ENCODE measurements at regions not wholly inside any gene's neighbourhood (a gene's known extent, or its start where the extent isn't known, plus 50 kb on each side); places are given as distances from the start of the nearest gene placed in this dataset.

DNA sequence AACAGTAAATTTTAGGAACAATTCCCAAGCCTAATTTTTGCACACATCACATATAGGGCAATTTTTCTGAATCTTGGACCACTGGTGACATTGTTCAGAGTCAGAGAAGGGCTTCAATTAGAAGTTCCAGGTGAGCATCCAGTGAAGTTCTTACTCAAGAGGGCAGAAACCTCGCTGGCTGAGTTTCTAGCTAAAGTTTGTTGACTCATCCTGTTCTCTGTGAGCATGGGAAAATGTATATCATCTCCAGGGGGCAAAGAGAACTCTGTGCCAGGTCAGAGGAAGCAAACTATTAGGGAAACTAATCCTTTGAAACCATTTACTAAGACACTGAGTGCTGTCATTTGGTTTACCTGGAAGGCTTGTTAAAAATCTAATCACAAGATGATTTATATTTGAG is 695.6 kb upstream of the IGFBP3 start:
- WGBS, 4 donors = 82 to 100% (median 90%) methylated on average over 1 of the region's 1 CpG
- Histone ChIP-seq H3K4me1 (replicated peaks in 1 of 2) (no peaks in the 10 kb centered on the region), H3K4me3 (no peak overlapping the region), H3K27ac (no peak overlapping the region), H3K36me3 (replicated peaks in 1 of 2) (no peaks in the 10 kb centered on the region), H3K27me3 (no peaks in the 10 kb centered on the region), H3K9me3 (replicated peaks in 1 of 3) (no peaks in the 10 kb centered on the region)
- TF ChIP-seq, protein P1, sequence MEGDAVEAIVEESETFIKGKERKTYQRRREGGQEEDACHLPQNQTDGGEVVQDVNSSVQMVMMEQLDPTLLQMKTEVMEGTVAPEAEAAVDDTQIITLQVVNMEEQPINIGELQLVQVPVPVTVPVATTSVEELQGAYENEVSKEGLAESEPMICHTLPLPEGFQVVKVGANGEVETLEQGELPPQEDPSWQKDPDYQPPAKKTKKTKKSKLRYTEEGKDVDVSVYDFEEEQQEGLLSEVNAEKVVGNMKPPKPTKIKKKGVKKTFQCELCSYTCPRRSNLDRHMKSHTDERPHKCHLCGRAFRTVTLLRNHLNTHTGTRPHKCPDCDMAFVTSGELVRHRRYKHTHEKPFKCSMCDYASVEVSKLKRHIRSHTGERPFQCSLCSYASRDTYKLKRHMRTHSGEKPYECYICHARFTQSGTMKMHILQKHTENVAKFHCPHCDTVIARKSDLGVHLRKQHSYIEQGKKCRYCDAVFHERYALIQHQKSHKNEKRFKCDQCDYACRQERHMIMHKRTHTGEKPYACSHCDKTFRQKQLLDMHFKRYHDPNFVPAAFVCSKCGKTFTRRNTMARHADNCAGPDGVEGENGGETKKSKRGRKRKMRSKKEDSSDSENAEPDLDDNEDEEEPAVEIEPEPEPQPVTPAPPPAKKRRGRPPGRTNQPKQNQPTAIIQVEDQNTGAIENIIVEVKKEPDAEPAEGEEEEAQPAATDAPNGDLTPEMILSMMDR (IDR thresholded peaks at IDR 0.05) = no peak
- TF ChIP-seq POLR2A (IDR thresholded peaks at IDR 0.05) = no peak
- DNase-seq = no peak
- intact Hi-C loops (cut with DNase I) = no loop called here

DNA sequence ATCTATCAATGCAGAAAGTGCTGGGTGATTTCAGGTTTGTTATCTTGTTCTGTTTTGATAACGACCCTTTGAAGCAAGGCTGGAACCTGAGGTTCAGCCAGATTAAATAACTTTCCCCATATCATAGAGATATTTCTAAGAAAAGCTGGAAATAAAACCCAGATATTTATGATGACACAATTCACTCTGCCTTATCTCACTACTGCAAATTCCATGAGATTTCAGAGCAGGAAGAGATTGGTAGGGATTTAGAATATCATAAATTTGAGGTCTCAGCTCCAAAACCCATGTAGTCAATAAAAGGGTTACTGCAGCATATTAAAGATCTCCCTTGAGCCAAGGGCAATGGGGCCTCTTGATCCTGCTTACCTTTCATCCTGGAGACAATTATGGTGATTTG is 692.5 kb upstream of the IGFBP3 start:
- Histone ChIP-seq H3K9me3 (replicated peaks in 1 of 3) (no peaks in the 10 kb centered on the region), H3K36me3 (replicated peaks in 1 of 2) (no peaks in the 10 kb centered on the region), H3K27me3 (no peaks in the 10 kb centered on the region), H3K27ac (no peak overlapping the region), H3K4me1 (replicated peaks in 1 of 2) (no peaks in the 10 kb centered on the region), H3K4me3 (no peak overlapping the region)
- intact Hi-C loops (cut with DNase I) = no loop called here
- TF ChIP-seq, protein P1 (IDR thresholded peaks at IDR 0.05) = no peak
- 9 to 23% (median 16%) methylated on average over 1 of the region's 1 CpG for WGBS, 4 donors
- no peak for DNase-seq

DNA sequence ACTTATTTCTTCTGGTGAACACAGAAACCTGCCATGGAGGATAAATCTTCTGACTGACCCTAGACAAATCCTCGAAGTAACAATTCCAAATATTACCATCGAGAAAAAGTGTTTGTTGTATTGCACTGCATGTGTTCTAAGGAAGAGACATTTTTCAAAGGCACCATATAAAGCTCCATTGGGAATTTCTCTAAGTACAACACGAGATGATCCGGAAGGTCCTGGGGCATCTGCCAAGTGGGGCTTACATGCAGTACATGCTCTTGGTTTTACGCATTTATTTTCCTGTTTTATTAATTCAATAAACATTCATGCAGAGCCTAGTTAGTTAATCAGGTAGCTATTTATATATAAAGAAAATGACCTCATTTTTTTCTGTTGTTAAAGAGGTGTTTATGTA is 692.0 kb upstream of the IGFBP3 start:
- no peaks in the 10 kb centered on the region for H3K27me3 ChIP-seq
- no peak for TF ChIP-seq POLR2A (IDR thresholded peaks at IDR 0.05)
- TF ChIP-seq, protein P1 (IDR thresholded peaks at IDR 0.05) = no peak
- no peak overlapping the region for H3K27ac ChIP-seq
- H3K36me3 ChIP-seq (replicated peaks in 1 of 2) = no peaks in the 10 kb centered on the region
- intact Hi-C loops (cut with DNase I) = no loop called here
- H3K9me3 ChIP-seq (replicated peaks in 1 of 3) = no peaks in the 10 kb centered on the region
- DNase-seq = peak in 2 of 7 donors; percentile 17 to 52
- H3K4me3 ChIP-seq = no peak overlapping the region
- no peaks in the 10 kb centered on the region for H3K4me1 ChIP-seq (replicated peaks in 1 of 2)
- WGBS, 4 donors = 68 to 72% (median 69%) methylated on average over 5 of the region's 5 CpGs

DNA sequence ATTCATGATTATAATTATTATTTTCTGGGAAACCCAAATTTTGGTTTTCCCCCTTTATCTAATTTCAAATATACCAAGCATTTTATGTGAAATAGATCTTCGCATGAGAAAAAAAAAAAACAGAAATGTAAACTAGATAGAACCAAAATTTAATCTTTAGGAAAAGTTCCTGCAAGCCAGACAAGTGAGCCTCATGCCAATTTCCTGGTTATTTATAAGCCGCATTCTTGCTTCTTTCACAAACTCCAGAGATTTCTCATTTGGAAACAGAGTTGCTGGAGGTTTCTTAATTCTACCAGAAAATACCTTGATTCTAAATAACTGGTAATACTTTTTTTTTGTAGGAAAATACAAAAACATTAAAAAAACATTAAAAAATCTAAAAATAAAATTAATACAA is 690.4 kb upstream of the IGFBP3 start:
- intact Hi-C loops (cut with DNase I) = no loop called here
- TF ChIP-seq, protein P1 (IDR thresholded peaks at IDR 0.05) = no peak
- no peak for DNase-seq
- Histone ChIP-seq H3K36me3 (replicated peaks in 1 of 2) (no peaks in the 10 kb centered on the region), H3K4me3 (no peak overlapping the region), H3K9me3 (replicated peaks in 1 of 3) (no peaks in the 10 kb centered on the region), H3K4me1 (replicated peaks in 1 of 2) (no peaks in the 10 kb centered on the region), H3K27ac (no peak overlapping the region), H3K27me3 (no peaks in the 10 kb centered on the region)
- 75 to 80% (median 76%) methylated on average over 2 of the region's 2 CpGs for WGBS, 4 donors

Measured in adrenal gland (tissue), 9 donors.